ENCODE measurements at regions not wholly inside any gene's neighbourhood (a gene's known extent, or its start where the extent isn't known, plus 50 kb on each side); places are given as distances from the start of the nearest gene placed in this dataset.

GRCh38 chr1:4024811-4025210 lies 124.7 kb upstream of the C1orf174 start:
- TF ChIP-seq POLR2A (IDR thresholded peaks at IDR 0.05; ENCODE audit: low read depth, low read length) = no peak
- no peak for TF ChIP-seq CTCF (IDR thresholded peaks at IDR 0.05; ENCODE audit: extremely low read depth in 1 of 2, insufficient read depth in 1 of 2, low read depth in 1 of 2, low read length in 2 of 2)
- no peak for TF ChIP-seq MYC (IDR thresholded peaks at IDR 0.05; ENCODE audit: low read depth, low read length)
- TF ChIP-seq POLR2AphosphoS5 (IDR thresholded peaks at IDR 0.05; ENCODE audit: insufficient read depth, low read depth, low read length) = no peak
- TF ChIP-seq EZH2 (IDR thresholded peaks at IDR 0.05; ENCODE audit: borderline replicate concordance, low read depth, low read length, severe bottlenecking) = no peak
- TF ChIP-seq FOS (IDR thresholded peaks at IDR 0.05; ENCODE audit: borderline replicate concordance, insufficient read depth, low read length) = no peak
- TF ChIP-seq, protein P1, sequence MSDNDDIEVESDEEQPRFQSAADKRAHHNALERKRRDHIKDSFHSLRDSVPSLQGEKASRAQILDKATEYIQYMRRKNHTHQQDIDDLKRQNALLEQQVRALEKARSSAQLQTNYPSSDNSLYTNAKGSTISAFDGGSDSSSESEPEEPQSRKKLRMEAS (IDR thresholded peaks at IDR 0.05; ENCODE audit: insufficient read depth, insufficient read length) = no peak
